NCI-H526 treated with DMSO at 0.1 percent for 48 hours (cell line): ENCODE measurements at regions not wholly inside any gene's neighbourhood (a gene's known extent, or its start where the extent isn't known, plus 50 kb on each side); places are given as distances from the start of the nearest gene placed in this dataset.
"Not testable (repeated sequence)": the region's sequence is repeated elsewhere in the genome, so short reads cannot be mapped to it uniquely, and the experiment has no call there.

Experiments
- DNase-seq: peaks from one replicate; lab custom pipeline; 2025; lab: John Stamatoyannopoulos, UW

DNA sequence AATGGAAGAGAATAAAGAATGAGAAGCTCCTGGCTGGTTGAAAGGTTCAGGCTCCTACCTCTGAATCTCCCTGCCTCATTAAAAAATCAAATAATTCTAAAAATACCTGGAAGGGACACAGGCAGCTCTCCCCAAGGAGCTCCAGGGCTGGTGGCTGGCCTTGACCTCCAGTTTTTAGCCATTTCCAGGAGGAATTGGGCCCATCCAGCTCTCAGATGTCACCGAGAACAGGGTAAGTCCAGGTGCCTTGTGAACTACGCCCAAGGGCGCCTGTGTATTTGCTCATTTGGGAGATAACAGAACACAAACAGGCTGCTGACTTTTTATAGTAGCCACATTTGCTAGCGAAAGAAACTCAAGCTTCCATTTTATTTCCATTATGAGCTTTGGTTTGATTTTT lies 321.0 kb upstream of the C1orf174 start:
- DNase-seq = no peak

DNA sequence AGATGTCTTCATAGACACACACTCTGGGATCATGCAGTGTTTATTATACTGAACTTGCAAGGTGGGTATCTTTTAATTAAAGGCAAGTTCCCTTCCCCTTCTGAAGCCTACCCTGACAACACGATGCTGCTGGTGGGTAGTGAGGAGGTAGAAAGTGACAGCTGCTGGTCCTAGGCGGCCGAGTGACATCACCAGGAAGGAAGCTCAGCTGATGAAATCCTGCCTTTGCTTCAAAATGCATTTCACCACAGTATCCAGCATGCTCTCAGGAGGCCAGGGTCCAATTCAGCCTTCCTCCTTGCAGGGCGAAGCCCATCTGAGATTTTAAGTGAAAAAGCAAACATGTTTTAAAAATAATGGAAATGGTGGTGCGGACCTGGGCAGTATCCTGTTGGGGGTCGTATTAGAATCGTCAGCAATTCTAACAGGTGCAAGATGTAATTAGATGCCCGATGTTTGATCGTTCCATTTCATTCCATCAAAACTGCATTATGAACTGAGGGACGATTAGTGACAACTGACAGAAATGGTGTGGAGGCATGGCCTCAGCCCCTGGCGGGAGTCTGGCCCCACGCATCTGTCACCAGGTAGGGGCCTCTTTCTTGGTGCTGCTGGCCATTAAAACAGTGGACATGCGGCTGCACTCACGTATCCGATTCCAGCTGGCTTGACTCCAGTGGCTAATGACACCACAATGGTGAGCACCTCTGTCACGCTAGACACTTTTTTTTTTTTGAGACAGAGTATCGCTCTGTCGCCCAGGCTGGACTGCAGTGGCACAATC lies 324.8 kb upstream of the C1orf174 start:
- DNase-seq = no peak

DNA sequence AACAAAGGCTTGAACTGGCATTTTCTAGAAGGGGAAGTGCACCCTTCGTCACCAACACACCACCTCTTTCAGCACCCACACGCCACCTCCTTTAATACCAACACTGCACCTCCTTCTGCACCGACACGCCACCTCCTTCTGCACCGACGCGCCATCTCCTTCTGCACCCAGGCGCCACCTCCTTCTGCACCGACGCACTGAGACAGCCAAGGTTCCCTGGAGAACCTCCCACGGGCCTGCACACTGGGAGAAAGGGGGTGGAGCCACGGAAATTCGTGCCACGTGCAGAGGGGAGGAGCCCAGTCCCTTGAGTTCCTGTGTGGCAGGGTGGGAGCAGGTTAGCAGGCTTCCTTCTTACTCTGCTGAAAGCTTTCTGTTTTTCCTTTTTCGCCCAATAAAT lies 327.9 kb upstream of the C1orf174 start:
- no peak for DNase-seq

DNA sequence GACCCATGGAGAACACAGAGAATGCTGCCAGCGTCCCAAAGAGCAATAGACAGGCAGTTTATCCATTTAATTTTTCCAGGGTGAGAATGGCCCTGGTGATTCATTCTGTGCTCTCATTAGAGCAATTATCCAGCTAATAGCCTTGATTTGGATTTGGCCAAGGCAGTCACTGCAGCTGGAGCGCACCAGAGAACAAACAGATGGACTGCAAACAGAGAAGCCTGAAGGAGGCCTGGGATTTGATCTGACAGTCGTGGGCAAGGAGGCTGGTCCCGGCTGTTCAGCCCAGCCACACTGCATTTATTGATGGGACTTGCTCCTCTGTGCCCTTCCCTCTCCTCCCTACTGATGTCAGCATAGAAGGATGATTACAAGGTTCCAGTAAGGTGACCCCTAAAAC lies 353.9 kb upstream of the C1orf174 start:
- no peak for DNase-seq

DNA sequence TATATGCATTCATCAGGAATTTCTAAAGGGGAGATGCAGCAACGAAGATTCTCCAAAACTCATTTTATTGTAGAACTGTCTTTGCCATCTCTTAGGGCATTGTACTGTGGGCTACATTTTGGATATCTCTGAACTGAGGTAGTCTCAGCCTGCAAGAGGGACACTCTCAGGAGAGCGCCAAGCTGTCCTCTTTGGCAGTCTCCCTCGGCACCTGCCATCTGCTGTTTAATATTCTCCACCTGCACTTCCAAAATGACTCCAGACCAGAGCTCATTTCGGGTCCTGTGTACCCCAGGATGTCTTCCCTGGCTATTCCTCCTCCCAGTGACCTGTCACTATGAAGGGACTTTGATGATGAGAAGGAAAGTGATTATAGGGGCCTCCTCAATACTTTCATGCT lies 356.3 kb upstream of the C1orf174 start:
- DNase-seq = no peak

DNA sequence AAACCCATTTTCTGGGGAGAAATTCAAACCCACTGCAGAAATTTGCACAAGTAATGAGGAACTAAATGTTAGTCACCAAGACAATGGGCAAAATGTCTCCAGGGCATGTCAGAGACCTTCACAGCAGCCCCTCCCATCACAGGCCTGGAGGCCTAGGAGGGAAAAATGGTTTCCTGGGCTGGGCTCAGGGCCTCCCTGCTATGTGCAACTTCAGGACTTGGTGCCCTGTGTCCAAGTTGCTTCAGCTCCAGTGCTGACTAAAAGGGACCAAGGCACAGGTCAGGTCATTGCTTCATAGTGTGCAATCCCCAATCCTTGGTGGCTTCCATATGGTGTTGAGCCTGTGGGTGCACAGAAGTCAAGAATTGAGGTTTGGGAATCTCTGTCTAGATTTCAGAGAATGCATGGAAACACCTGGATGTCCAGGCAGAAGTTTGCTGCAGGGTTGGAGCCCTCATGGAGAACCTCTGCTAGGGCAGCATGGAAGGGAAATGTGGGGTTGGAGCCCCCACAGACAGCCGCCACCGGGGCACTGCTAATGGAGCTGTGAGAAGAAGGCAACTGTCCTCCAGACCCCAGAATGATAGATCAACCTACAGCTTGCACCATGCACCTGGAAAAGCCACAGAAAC lies 358.2 kb upstream of the C1orf174 start:
- not testable (repeated sequence) for DNase-seq

DNA sequence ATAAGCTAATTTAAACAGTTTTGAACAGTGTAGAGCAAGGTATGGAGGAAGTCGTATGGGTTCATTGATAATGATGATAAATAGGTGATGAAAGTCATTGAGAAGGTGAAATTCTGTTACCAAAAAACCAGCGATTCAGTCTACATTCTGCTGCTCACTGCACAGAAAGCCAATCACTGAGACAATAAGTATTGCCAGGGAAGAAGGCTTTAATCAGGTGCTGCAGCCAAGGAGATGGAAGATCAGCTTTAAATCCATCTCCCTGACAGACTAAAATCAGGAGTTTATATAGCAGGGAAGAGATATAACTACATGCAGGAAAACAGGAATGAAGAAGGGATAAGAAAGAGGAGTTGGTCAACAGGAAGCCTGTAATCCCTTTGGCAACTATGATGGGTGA lies 361.3 kb upstream of the C1orf174 start:
- DNase-seq = no peak

DNA sequence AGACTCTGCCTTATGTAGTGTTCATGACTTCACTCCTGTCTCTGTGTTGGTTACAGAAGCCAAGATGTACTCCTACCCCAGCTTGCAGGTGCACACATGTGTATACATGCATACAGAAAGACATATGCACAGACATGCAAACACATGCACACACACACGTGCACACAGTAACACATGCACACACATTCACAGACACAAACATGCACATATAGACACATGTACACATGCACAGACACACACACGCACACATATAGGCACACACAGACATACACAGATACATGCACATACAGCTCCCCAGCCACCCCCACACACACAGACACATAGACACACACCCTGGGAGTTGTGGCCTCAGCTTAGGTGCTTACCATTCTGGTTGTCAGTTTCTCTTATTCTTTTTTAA lies 362.6 kb upstream of the C1orf174 start:
- DNase-seq = no peak

DNA sequence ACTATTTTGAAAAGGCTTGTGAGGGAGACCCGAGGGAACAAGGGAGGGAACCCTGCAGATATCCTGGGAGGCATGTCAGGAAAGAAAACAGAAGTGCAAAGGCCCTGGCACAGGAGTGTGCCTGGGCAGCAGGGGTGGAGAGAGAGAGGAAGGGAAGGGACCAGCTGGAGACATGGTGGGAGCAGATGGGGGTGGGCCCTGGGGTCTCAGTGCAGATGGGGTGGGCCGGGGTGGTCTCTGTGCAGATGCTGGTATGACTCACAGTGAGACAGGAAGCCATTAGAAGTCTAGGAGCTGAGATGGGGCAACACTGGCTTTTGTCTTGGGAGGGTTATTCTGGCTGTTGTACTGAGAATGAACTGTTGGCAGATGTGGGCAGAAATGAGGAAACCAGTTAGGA lies 363.6 kb upstream of the C1orf174 start:
- DNase-seq = no peak

DNA sequence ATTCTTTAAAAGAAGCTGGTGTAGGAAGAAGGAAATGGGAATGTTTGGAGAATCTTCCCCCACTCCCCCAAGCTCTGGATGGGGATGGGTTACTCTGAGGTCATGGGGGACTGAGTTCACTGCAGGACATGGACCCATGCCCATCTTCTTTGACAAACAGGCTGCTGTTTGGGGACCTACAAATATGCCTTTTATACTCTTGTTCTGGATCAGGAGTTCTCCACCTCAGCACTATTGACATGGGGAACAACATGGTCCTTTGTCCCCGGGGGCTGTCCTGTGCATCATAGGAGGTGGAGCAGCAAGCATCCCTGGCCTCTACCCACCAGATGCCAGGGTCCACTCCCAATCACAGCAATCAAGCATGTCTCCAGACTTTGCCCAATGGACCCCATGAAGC lies 365.8 kb upstream of the C1orf174 start:
- no peak for DNase-seq

DNA sequence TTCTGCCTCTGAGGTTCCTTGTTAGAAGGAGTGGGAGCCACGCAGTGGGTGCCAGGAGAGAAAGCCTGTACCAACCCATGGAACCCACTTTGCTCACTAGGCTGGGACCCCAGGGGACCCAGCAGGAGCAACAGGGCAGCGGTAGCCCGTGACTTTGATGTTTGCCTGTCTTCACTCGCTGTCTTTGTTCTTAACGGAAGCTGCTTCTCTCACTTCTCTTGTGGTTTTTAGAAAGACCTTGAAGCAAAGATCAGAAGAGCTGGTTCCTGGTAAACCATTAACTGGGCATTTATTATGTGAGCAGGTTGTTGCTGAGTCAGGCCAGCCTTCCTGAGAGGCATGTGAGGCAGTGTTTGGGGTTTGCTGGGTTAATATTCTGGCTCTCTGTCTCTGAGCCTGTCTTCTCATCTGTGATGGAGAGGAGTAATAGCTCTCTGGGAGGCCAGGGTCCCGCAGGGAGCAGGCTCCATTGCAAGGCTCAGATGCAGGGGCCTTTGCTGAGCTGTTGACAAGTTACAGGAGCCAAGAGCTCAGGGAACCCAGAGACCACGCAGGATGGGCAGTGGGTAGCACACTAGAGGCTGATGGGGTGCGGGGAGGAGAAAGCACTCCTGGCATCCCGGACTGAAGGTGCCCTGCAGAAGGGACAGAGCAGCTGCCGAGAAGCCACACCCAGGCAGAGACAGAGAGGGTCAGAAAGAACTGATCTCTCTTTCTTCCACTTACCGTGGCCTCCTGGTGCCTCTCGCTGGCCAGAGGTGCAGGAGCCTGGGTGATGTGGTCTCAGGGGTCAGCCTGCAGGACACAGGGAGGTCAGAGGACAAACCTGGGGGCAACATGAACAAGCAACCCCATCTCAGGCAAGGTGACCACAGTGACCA lies 367.5 kb upstream of the C1orf174 start:
- no peak for DNase-seq

DNA sequence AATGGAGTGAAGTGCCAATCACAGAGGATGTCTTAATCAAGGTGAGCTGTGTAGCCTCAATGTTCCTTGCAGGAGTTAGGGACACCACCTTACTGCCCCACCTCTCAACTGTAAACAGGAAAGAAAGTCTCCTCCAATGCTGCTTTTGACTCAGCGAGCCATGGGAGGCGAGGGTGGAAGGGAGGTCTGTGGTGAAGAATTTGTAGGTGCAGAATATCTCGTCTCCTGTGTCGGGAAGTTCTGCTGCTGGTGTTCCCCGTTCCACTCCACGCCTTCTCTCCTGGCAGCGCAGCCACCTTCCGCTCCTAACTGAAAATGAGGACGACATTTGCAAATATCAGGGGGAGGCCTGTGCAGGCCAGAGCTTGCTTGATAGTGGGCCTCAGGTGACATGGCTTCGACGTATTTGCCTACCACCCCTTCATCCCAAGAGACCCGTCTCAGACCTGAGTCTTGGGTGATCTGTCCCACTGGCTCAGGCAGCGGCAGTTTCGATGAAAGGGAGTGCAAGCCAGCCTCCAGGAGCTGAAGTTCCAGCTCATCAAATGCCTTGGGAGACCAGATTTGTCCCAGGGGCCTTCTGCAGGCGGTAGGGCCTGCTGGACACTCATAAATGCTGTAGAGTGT lies 368.3 kb upstream of the C1orf174 start:
- no peak for DNase-seq

DNA sequence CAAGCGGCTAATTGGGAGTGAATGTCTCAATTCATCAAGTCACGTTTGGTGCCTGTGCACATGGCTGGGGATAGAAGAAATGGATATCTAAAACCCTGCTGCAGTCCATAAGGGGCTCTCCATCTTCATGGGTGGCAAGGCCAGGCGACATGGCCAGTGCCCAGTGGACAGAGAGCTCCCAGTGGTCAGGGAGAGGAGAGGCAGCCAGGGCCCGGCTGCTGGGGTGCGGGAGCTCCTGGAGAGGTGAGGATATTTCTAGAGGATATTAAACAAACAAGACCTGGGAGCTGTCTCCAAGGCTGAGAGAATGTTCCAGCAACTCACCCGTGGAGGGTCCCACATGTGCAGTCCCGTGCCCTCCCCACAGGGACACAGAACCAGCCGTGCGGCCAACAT lies 368.8 kb upstream of the C1orf174 start:
- DNase-seq = no peak

DNA sequence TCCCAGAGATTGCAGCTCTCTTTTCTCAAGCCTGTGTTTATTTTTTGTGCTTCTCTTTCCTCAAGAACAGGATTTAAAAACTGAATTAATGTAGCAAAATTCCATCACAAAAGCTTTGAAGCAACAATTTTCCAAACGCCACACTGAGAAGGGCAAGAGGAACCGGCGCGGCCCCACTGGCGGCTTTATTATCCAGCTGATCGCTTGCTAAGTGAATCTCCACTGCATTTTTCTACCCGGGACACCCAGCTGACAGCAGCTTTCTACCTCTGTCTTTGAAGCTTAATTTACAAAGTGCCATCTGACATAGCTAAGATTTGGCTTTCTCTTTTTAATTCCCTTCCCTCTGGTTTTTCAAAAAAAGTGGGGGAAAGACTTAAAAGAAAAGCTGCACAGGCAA lies 369.3 kb upstream of the C1orf174 start:
- DNase-seq = no peak

DNA sequence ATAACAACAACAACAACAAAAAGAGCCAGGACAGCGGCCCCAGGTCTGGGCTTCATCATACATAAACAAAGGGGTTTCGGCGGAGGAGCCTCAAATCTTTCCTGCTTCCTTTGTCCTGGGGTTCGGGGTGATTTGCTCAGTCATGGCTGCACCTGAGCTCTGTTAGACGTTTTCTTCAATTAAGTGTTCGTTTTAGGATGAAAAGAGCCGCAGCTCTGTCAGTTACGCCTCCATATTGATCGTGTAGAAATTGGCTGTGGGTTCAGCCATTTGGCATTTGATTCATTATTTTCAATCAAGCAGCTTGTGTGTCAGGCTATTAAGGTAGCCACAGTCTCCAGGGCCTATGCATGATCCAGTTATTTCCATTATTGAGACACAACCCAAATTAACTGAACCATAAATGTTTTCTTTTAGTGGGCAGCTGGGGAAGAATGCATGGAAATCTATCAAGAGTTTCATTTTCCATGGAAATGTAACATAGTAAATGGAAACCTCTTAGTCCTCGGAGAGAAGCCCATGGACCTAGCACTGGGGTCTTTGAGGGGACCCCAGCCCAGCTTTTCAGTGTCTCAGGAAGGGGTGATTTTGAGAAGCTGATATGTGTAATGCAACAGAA lies 370.0 kb upstream of the C1orf174 start:
- no peak for DNase-seq

DNA sequence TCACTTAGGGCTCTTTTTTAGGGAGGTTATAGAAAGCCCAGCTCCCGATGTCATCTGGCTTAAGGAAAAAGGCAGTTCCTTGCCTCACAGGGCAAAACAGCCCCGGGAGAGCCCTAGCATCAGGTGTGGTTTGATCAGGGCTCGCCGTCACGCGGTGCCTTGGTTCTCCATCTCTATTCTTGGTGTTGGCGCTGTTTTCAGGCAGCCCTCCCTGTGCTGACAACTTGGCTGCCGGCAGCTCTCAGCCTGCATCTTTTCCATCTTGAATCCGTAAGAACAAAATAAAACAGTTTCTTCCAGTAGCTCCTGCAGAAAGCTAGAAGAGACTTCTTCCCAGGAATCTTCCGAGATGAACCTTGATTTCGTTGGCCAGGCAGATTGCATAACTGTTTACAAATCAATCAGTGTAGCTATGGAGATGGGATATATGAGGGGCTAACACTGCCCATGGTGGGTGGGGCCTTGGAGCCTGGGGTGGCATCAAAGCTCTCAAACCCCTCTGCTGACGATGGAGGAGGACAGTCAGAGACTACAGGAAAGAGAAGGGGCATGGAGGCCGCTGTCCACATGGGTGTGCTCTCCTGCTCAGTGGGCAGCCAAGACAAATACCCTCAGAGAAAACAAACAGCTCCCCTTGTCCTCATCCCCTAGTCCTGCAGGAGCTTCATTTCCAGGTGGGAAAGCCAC lies 370.7 kb upstream of the C1orf174 start:
- DNase-seq = no peak

DNA sequence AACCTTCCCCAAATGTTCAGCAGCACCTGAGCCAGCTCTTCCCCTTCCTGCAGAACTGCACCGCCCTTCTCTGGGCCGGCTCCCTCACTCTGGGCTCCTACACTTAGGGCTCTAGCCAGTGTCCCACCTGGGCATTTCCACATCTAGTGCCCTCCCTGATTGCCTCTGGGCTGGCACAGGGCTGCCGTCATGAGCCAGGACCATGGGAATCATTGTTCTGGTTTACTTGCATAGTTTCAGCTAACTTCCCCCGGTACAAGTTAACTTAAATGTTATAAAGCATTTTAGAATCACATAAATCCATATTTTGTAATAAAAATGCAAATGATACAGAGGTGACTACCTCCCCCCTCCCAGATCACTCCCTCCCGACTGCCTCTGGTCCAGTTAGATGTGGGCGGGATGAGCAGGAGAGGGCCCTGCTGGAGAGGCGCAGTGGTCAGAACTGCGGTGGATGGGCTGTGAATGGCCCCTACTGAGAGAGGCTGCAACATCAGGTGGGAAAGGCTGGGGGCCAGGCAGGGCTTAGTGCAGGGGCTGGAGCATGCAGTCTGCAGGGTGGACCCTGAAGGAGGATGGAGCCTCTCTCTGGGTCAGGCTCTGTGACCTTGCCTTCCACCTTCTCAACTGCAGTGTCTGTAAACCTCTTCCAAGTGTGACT lies 371.4 kb upstream of the C1orf174 start:
- no peak for DNase-seq

DNA sequence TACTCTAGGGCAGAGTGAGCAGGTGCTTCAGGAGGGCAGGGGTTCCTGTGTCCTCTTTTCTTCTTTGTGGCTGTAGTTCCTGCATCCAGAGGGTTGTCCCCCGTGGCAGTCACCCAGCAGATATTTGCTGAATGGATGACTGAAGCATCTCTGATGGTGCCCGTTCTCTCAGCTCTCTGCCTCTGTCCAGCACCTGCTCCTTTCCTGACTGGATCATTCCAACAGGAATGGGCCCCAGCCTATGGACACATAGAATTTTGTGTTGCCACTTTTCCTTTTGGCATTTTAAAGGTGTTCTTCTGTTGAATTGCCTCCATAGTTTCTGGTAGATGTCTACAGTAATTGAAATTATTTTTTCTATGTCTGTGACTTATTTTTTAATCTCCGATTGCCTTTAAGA lies 372.5 kb upstream of the C1orf174 start:
- no peak for DNase-seq

DNA sequence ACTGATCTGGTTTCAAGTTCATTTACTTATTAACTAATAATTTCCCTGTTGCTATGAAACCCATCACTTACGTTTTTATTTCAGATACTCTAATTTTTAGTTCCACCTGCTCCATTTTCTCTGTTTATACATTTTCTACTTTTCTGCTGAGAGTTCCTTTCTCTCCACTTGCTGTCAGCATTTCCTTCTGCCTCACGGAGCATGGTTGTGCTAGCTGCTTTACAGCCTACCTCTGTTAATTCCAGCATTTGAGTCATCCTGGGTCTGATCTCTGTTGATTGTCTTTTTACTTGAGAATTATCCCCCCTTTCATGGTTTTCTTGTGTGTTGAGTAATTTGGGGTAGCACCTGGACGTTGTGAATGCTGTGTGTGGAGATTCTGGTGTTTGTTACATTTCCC lies 373.2 kb upstream of the C1orf174 start:
- DNase-seq = no peak

DNA sequence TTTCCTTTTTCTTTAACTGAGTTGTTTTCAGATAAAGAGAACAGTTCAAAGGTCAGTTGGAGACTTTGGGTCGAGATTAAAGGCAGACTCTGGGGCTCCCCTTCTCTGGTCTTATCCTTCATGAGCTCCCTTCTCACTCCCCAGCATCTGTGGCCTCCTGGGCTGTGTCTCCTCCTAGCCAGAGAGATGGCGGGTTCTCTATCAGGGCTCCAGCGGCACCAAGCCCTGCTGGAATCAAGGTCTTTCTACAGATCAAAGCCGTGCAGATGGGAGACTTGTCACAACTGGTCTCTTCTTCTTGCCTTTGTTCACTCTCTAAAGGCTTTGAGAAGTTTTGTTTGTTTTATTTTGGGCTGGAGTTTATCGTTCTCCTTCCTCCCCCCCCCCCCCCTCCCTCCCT lies 373.7 kb upstream of the C1orf174 start:
- DNase-seq = no peak

DNA sequence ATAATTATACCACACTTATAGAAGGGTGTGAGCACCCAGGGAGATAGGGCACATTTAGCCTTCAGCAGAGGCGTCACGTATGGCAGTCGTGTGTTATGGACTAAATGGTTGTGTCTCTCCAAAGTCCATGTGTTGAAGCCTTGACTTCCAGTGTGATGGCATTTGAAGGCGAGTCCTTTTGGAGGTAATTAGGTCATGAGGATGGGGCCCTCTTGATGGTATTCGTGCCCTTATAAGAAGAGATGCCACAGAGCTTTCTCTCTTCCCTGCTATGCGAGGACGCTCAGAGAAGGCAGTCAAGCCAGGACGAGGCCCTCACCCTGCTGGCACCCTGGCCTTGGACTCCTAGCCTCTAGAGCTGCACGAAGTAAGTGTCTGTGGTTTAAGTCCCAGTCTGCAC lies 375.0 kb upstream of the C1orf174 start:
- DNase-seq = no peak
